ENCODE measurements at regions not wholly inside any gene's neighbourhood (a gene's known extent, or its start where the extent isn't known, plus 50 kb on each side); places are given as distances from the start of the nearest gene placed in this dataset.

DNA sequence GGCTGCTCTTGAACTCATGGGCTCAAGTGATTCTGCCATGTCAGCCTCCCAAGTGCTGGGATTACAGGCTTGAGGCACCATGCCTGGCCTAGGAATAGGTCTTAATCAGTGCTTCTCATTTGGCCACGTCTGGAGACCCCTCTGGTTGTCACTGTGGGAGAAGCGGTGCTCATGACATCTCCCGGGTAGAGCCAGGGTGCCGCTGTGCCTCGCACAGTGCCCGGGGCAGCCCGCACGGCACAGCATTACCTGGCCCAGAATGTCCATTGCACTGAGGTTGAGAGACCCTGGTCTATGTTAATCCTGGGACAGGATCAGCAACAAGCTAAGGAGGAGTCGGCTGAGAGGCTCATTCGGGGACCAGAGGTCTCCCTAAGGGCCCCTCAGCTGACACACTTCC is 160.8 kb downstream of the EFNB2 start:
- ATAC-seq = no peak
- no peaks in the 10 kb centered on the region for H3K36me3 ChIP-seq
- H3K4me1 ChIP-seq = peaks cover 0 to 15% (median 0%) of the 10 kb centered on the region in 9 donors
- H3K4me3 ChIP-seq = no peak overlapping the region
- TF ChIP-seq, protein P1, sequence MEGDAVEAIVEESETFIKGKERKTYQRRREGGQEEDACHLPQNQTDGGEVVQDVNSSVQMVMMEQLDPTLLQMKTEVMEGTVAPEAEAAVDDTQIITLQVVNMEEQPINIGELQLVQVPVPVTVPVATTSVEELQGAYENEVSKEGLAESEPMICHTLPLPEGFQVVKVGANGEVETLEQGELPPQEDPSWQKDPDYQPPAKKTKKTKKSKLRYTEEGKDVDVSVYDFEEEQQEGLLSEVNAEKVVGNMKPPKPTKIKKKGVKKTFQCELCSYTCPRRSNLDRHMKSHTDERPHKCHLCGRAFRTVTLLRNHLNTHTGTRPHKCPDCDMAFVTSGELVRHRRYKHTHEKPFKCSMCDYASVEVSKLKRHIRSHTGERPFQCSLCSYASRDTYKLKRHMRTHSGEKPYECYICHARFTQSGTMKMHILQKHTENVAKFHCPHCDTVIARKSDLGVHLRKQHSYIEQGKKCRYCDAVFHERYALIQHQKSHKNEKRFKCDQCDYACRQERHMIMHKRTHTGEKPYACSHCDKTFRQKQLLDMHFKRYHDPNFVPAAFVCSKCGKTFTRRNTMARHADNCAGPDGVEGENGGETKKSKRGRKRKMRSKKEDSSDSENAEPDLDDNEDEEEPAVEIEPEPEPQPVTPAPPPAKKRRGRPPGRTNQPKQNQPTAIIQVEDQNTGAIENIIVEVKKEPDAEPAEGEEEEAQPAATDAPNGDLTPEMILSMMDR (IDR thresholded peaks at IDR 0.05) = no peak
- H3K9me3 ChIP-seq = no peaks in the 10 kb centered on the region
- no peaks in the 10 kb centered on the region for H3K27me3 ChIP-seq
- 96 to 98% methylated on average over 10 of the region's 10 CpGs for WGBS, 2 donors
- DNase-seq = no peak
- intact Hi-C loops (cut with DNase I) = no loop called here
- H3K27ac ChIP-seq = no peak overlapping the region

GRCh38 chr13:106373989-106374572 is 161.4 kb downstream of the EFNB2 start:
- Histone ChIP-seq H3K27ac (no peak overlapping the region), H3K4me3 (no peak overlapping the region), H3K9me3 (no peaks in the 10 kb centered on the region), H3K36me3 (no peaks in the 10 kb centered on the region), H3K27me3 (no peaks in the 10 kb centered on the region), H3K4me1 (peaks cover 0 to 15% (median 0%) of the 10 kb centered on the region in 9 donors)
- WGBS, 2 donors = 71 to 74% methylated on average over 4 of the region's 4 CpGs
- DNase-seq = no peak
- no peak for ATAC-seq
- intact Hi-C loops (cut with DNase I) = no loop called here
- TF ChIP-seq, protein P1 (IDR thresholded peaks at IDR 0.05) = no peak

DNA sequence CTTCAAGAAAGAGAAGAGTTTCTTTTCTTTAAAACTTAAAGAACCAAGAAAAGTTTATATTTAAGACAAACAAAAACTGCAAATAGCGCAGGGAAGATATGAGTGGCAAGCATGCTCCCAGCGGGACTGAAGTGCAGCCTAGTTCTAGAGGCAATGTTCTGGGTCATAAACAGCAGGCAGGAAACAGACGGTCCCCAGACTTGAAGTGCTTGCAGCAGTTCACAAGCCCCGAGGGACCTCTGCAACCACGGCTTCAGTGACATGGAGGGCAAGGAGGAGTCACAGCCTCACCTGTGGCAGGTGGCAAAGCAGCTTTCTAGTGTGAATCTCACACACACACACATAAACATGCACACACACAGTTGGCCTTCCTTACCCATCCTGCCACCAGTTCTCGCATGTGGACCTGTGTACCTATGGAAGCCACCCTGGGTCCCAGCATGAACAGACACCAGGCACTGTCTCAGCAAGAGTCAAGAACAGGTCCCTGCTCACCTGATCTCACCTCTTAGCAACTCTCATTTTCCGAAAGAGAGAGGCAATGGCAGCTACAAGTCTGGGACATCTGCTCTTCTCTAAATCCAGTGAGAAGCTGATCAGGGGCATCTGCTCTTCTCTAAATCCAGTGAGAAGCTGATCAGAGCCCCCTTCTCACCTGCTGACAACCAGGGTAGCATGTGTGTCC is 162.0 kb downstream of the EFNB2 start:
- Histone ChIP-seq H3K27me3 (no peaks in the 10 kb centered on the region), H3K4me3 (no peak overlapping the region), H3K9me3 (no peaks in the 10 kb centered on the region), H3K27ac (no peak overlapping the region), H3K36me3 (no peaks in the 10 kb centered on the region), H3K4me1 (peaks cover 0 to 15% (median 0%) of the 10 kb centered on the region in 9 donors)
- intact Hi-C loops (cut with DNase I) = no loop called here
- no peak for DNase-seq
- ATAC-seq = no peak
- 47 to 68% methylated on average over 7 of the region's 7 CpGs for WGBS, 2 donors
- TF ChIP-seq, protein P1 (IDR thresholded peaks at IDR 0.05) = no peak

DNA sequence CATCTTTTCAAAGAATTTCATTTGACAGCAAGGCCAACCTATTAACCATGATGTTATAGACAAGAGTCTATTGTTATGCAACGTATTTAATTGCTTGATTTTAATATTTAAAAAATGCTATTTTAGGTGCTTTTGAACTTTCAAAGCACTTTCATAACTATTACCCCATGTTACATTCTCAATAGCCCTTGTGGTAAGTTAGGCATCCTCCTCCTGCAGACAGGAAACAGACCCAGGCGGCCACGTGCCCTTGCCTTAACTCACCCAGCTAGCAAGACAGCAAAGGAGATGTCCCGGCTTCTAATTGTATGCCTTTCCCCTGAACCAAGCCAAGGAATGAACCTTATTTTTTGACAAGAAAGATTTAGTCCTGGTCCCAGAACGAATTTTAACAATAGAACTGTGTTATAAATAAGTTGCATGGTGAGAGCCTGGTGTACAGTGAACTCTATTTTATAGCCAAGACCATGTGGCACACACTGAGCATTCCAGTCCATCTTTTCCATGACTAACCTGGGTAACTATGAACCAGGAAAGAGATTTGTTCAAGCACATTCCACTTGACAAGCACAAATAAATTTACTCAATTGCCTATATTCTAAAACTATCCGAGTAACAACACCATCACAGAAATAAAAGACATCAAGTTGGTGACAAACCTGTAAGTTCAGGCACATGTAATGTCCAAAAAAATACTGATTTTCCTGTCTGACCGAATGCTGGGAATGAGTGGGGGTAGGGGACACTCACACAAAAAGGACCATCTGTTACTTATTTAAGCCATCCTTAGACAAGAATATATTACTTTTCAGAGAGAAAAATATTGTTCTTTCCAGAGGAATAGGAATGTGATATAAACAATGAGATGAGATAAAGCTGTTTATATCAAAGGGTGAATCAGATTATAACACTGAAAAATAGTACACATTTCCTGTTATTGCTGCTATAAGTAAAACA is 163.0 kb downstream of the EFNB2 start:
- no peak for ATAC-seq
- 72 to 78% methylated on average over 7 of the region's 7 CpGs for WGBS, 2 donors
- TF ChIP-seq, protein P1 (IDR thresholded peaks at IDR 0.05) = no peak

More for the DNA sequence above, 163.0 kb downstream of the EFNB2 start:
- no peaks in the 10 kb centered on the region for H3K27me3 ChIP-seq
- H3K27ac ChIP-seq = no peak overlapping the region
- no peaks in the 10 kb centered on the region for H3K9me3 ChIP-seq
- intact Hi-C loops (cut with DNase I) = no loop called here
- H3K36me3 ChIP-seq = no peaks in the 10 kb centered on the region
- peaks cover 0 to 18% (median 0%) of the 10 kb centered on the region in 9 donors for H3K4me1 ChIP-seq
- DNase-seq = no peak
- H3K4me3 ChIP-seq = no peak overlapping the region
